Ureter (tissue), 1 donor: ENCODE measurements at regions not wholly inside any gene's neighbourhood (a gene's known extent, or its start where the extent isn't known, plus 50 kb on each side); places are given as distances from the start of the nearest gene placed in this dataset.

Experiments
- DNase-seq: peaks from one replicate; pipeline ENCODE4 v3.0.0-alpha.2; 2020; ENCODE audit warnings: low spot score
- donor health status: DM: yes; HTN: yes; CAD: no.

- no peak for DNase-seq
Measured at GRCh38 chr9:87278971-87279733, 218.5 kb upstream of the DAPK1 start.

GRCh38 chr9:87280421-87280820 is 217.2 kb upstream of the DAPK1 start:
- no peak for DNase-seq

- no peak for DNase-seq
Measured at GRCh38 chr9:87282538-87282937, 215.1 kb upstream of the DAPK1 start.

- no peak for DNase-seq
Measured at GRCh38 chr9:87283585-87283984, 214.1 kb upstream of the DAPK1 start.

GRCh38 chr9:87285183-87285850 is 212.3 kb upstream of the DAPK1 start:
- no peak for DNase-seq

- DNase-seq: no peak
Measured at GRCh38 chr9:87286506-87286905, 211.2 kb upstream of the DAPK1 start.

- DNase-seq: no peak
Measured at GRCh38 chr9:87290241-87291052, 207.2 kb upstream of the DAPK1 start.

- no peak for DNase-seq
Measured at GRCh38 chr9:87292449-87293191, 205.0 kb upstream of the DAPK1 start.

- DNase-seq: no peak
Measured at GRCh38 chr9:87294126-87294525, 203.5 kb upstream of the DAPK1 start.

GRCh38 chr9:87300915-87301314 is 196.8 kb upstream of the DAPK1 start:
- DNase-seq: no peak

GRCh38 chr9:87301371-87301770 is 196.3 kb upstream of the DAPK1 start:
- no peak for DNase-seq

GRCh38 chr9:87305151-87305550 is 192.5 kb upstream of the DAPK1 start:
- no peak for DNase-seq

GRCh38 chr9:87306006-87306405 is 191.7 kb upstream of the DAPK1 start:
- no peak for DNase-seq

GRCh38 chr9:87307848-87308247 is 189.8 kb upstream of the DAPK1 start:
- no peak for DNase-seq

- no peak for DNase-seq
Measured at GRCh38 chr9:87309236-87309635, 188.4 kb upstream of the DAPK1 start.

GRCh38 chr9:87310827-87311523 is 186.7 kb upstream of the DAPK1 start:
- no peak for DNase-seq

GRCh38 chr9:87319656-87320055 is 178.0 kb upstream of the DAPK1 start:
- DNase-seq: no peak

- DNase-seq: no peak
Measured at GRCh38 chr9:87320146-87320884, 177.4 kb upstream of the DAPK1 start.

- DNase-seq: no peak
Measured at GRCh38 chr9:87322840-87323635, 174.6 kb upstream of the DAPK1 start.

GRCh38 chr9:87323928-87324327 is 173.7 kb upstream of the DAPK1 start:
- DNase-seq: no peak
